AG09319 (cell line): ENCODE measurements at regions not wholly inside any gene's neighbourhood (a gene's known extent, or its start where the extent isn't known, plus 50 kb on each side); places are given as distances from the start of the nearest gene placed in this dataset.

ENCODE experiments used
- DNase-seq: peaks from one replicate; pipeline ENCODE4 v3.0.0-alpha.2; 2010; ENCODE audit warnings: low read depth; ENCODE audit errors: extremely low read depth
- CTCF ChIP-seq: IDR thresholded peaks from 2 replicates; pipeline ENCODE4 v1.5.1; 2011; ENCODE audit warnings: low read depth, mild to moderate bottlenecking, inconsistent platforms, low read length, moderate library complexity

- TF ChIP-seq CTCF: no peak
- no peak for DNase-seq
Measured at GRCh38 chr15:26177816-26178215, 314.7 kb upstream of the ATP10A start.

- TF ChIP-seq CTCF: no peak
- DNase-seq: no peak
Measured at GRCh38 chr15:26176831-26177230, 313.7 kb upstream of the ATP10A start.

GRCh38 chr15:26171266-26171665 is 308.1 kb upstream of the ATP10A start:
- no peak for DNase-seq

GRCh38 chr15:26166429-26166828 is 303.3 kb upstream of the ATP10A start:
- DNase-seq: no peak
- TF ChIP-seq CTCF: no peak

More at GRCh38 chr15:26171266-26171665, 308.1 kb upstream of the ATP10A start:
- no peak for TF ChIP-seq CTCF

- TF ChIP-seq CTCF: no peak
- DNase-seq: no peak
Measured at GRCh38 chr15:26165546-26165945, 302.4 kb upstream of the ATP10A start.

- DNase-seq: no peak
- TF ChIP-seq CTCF: no peak
Measured at GRCh38 chr15:26160343-26160742, 297.2 kb upstream of the ATP10A start.

GRCh38 chr15:26158176-26158575 is 295.0 kb upstream of the ATP10A start:
- TF ChIP-seq CTCF: no peak
- no peak for DNase-seq
